Medulla oblongata (tissue), 1 donor: ENCODE measurements at regions not wholly inside any gene's neighbourhood (a gene's known extent, or its start where the extent isn't known, plus 50 kb on each side); places are given as distances from the start of the nearest gene placed in this dataset.

Experiments used
- DNase-seq: peaks from one replicate; pipeline ENCODE4 v3.0.0-alpha.2; 2015; ENCODE audit errors: extremely low spot score

DNA sequence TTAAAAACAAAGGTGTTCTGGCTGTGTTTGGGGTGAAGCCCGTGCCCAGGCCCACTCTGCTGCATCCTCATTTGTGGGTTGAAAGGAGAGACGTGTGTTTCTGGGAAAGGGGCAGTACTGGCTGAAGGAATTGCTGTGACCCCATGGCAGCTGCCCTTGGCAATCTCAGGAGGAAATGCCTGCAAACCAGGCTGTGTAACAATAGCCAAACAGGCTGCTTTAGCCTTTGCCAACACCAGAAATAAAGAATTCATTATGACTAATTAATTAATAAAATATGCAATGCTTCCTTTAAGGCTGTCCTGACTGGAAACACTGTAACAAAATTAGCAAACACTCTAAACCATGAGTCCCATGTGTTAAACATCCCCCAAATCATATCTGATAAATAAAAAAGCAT is 53.0 kb upstream of the KRR1 start:
- no peak for DNase-seq

DNA sequence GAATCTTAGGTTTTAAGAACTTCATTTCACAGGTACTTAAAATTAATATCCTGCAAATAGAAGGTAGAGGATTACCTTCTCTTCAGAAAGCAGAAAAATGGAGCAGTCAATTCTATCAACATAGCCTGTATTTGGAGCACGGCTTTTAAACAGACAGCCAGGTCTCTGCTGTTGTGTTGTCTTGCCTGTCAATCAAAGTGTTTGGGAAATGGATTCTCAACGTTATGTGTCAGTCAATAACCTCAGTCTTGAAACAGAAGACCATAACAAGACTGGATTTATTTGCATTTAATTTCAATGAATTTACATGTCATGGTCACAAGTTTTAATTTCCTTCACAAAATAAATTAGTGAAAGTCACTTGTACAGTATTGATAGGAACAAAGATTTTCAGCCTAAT is 51.9 kb upstream of the KRR1 start:
- DNase-seq, result no peak

DNA sequence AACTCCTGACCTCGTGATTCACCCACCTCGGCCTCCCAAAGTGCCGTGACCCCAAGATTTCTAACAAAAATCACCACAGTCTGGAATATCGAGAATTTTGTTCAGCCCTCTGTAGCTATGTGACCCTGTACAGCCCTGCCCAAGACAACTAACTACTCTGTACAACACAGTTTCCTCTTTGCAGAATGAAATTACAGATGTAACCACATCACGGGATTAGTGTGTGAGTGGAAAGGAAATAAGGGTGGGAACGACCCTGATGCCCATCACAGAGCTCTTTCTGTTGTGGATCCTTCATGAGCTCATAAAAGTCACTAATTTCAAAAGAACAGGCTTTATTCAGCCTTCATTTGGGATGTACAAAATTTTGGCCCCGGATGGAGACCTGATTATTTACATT is 50.5 kb upstream of the KRR1 start:
- no peak for DNase-seq
